Mesendoderm (in vitro differentiated cells): ENCODE measurements at regions not wholly inside any gene's neighbourhood (a gene's known extent, or its start where the extent isn't known, plus 50 kb on each side); places are given as distances from the start of the nearest gene placed in this dataset.

ENCODE experiments used
- DNase-seq: peaks from one replicate; pipeline ENCODE4 v3.0.0; 2013
- H2AK5ac ChIP-seq: 2 replicates; pipeline ENCODE4 v1.6.1; 2013; ENCODE audit warnings: low read length, inconsistent platforms
- H2BK120ac ChIP-seq: 2 replicates; pipeline ENCODE4 v1.6.1; 2013; ENCODE audit warnings: low read depth, mild to moderate bottlenecking, low read length, moderate library complexity, mixed read lengths
- H2BK15ac ChIP-seq: replicated peaks from 2 replicates; pipeline ENCODE4 v1.6.1; 2013; ENCODE audit warnings: low read depth, mild to moderate bottlenecking, moderate library complexity
- H2BK5ac ChIP-seq: 2 replicates; pipeline ENCODE4 v1.6.1; 2013; ENCODE audit warnings: low read length, inconsistent platforms
- H3K18ac ChIP-seq: 2 replicates; pipeline ENCODE4 v1.6.1; 2013; ENCODE audit warnings: mild to moderate bottlenecking, low read length, mixed read lengths
- H3K23ac ChIP-seq: one replicate; pipeline ENCODE4 v1.6.1; 2013; ENCODE audit warnings: low read length
- H3K27ac ChIP-seq: 2 replicates; pipeline ENCODE4 v1.5.1; 2013; ENCODE audit warnings: low read depth, mild to moderate bottlenecking, inconsistent platforms, low read length, moderate library complexity
- H3K27me3 ChIP-seq: 2 replicates; pipeline ENCODE4 v1.6.1; 2013; ENCODE audit warnings: low read length, control low read depth, mild to moderate bottlenecking, inconsistent platforms; ENCODE audit not compliant: insufficient read depth, poor library complexity
- H3K36me3 ChIP-seq: 2 replicates; pipeline ENCODE4 v1.6.1; 2013; ENCODE audit warnings: low read length, inconsistent platforms; ENCODE audit not compliant: control insufficient read depth, insufficient read depth
- H3K4ac ChIP-seq: one replicate; pipeline ENCODE4 v1.6.1; 2013; ENCODE audit warnings: low read depth, mild to moderate bottlenecking, low read length, moderate library complexity
- H3K4me1 ChIP-seq: 2 replicates; pipeline ENCODE4 v1.6.1; 2013; ENCODE audit warnings: low read depth, low read length, inconsistent platforms; ENCODE audit not compliant: control insufficient read depth
- H3K4me2 ChIP-seq: 2 replicates; pipeline ENCODE4 v1.6.1; 2013; ENCODE audit warnings: low read length
- H3K4me3 ChIP-seq: 2 replicates; pipeline ENCODE4 v1.5.1; 2013; ENCODE audit warnings: mild to moderate bottlenecking, low read length
- H3K56ac ChIP-seq: one replicate; pipeline ENCODE4 v1.6.1; 2013; ENCODE audit warnings: low read length
- H3K79me1 ChIP-seq: 2 replicates; pipeline ENCODE4 v1.6.1; 2013; ENCODE audit warnings: low read length, inconsistent platforms
- H3K79me2 ChIP-seq: 2 replicates; pipeline ENCODE4 v1.6.1; 2013; ENCODE audit warnings: mild to moderate bottlenecking, low read length; ENCODE audit not compliant: control insufficient read depth, insufficient read depth
- H3K9ac ChIP-seq: 2 replicates; pipeline ENCODE4 v1.6.1; 2013; ENCODE audit warnings: low read length, inconsistent platforms
- H4K5ac ChIP-seq: one replicate; pipeline ENCODE4 v1.6.1; 2013; ENCODE audit warnings: low read length
- H4K8ac ChIP-seq: one replicate; pipeline ENCODE4 v1.6.1; 2013; ENCODE audit warnings: low read depth, mild to moderate bottlenecking, control low read depth, low read length, moderate library complexity
- WGBS: extraction: QIAGEN DNeasy Blood & Tissue Kit; methylation state at CpG from one replicate; pipeline ENCODE4 v1.1.7; 2013; ENCODE audit warnings: low lambda C conversion rate, missing lambda C conversion rate; ENCODE audit not compliant: insufficient coverage; ENCODE audit errors: extremely low coverage; 5-methylcytosine and 5-hydroxymethylcytosine counted together

DNA sequence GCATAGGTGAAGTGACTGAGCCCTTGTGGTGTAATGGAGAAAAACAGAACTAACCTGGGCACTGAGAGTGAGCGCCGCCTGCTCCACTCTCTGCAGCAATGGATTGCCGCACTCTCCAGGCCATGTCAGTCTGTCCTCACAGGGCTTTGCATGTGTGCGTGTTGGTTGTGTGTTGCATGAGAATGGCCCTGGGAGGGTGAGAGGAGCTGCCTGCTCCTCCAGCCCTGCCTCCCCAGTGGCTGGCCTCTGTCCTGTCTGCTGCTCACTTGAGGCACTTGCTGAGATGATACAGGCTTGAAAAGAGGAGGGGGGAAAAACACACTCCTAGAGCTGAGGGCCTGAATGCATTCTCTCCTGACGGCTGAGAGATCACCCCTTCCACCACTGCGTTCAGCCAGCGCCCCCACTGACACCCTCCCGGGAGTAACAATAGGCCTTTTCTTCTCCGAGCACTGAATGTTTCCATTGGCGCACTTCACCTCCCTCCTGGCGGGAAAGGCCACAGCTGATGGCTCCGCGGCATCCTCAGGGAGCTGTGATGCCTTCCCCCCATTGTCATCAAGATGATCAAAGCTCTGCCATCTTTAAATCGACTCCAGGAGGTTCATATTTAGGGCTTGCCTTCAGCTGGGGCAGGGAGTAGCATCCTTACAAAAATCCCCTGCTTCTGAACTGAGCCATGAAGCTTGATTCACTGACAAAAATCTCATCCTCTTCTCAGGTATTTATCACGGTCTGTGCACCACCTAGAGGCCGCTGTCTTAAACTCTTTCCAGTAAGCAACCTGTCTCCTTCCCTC, 49.9 kb upstream of the DAPL1 start:
- no CpG with 5 or more reads among the region's 16 CpGs for WGBS
- Histone ChIP-seq H3K36me3 (no peaks in the 10 kb centered on the region), H2BK5ac (no peak overlapping the region), H4K8ac (no peak overlapping the region), H3K27me3 (no peaks in the 10 kb centered on the region), H2BK15ac (no peak overlapping the region), H3K79me2 (no peaks in the 10 kb centered on the region), H3K79me1 (no peaks in the 10 kb centered on the region), H3K4me1 (no peaks in the 10 kb centered on the region), H3K56ac (peak overlapping the region; percentile 51), H3K4me2 (peak overlapping the region; percentile 12), H3K4ac (no peak overlapping the region), H3K18ac (no peak overlapping the region), H3K9ac (no peak overlapping the region), H2BK120ac (no peak overlapping the region), H3K27ac (no peak overlapping the region), H3K23ac (no peak overlapping the region), H3K4me3 (no peak overlapping the region), H2AK5ac (no peak overlapping the region), H4K5ac (no peak overlapping the region)
- peak; percentile 88 for DNase-seq
